Neural progenitor cell (in vitro differentiated cells): ENCODE measurements at regions not wholly inside any gene's neighbourhood (a gene's known extent, or its start where the extent isn't known, plus 50 kb on each side); places are given as distances from the start of the nearest gene placed in this dataset.

Experiments
- DNase-seq: peaks from one replicate; pipeline ENCODE4 v3.0.0-alpha.2; 2016; ENCODE audit warnings: low spot score
- H2AFZ ChIP-seq: fragments of 200-600 bp; sonication (generic); replicated peaks from 2 replicates; pipeline ENCODE4 v1.6.1; 2016; ENCODE audit warnings: antibody characterized with exemption
- H3F3A ChIP-seq: fragments of 200-600 bp; sonication (generic); 2 replicates; pipeline ENCODE4 v1.6.1; 2016; ENCODE audit warnings: antibody characterized with exemption, low read depth
- H3K27ac ChIP-seq: fragments of 200-600 bp; sonication (generic); 2 replicates; pipeline ENCODE4 v1.5.1; 2016; ENCODE audit warnings: mild to moderate bottlenecking
- H3K27me3 ChIP-seq: fragments of 200-600 bp; sonication (generic); 2 replicates; pipeline ENCODE4 v1.6.1; 2016; ENCODE audit warnings: mild to moderate bottlenecking, moderate library complexity
- H3K36me3 ChIP-seq: fragments of 200-600 bp; sonication (generic); 2 replicates; pipeline ENCODE4 v1.5.1; 2016
- H3K4me1 ChIP-seq: fragments of 200-600 bp; sonication (generic); 2 replicates; pipeline ENCODE4 v1.6.1; 2016; ENCODE audit warnings: mixed run types
- H3K4me2 ChIP-seq: fragments of 200-600 bp; sonication (generic); 2 replicates; pipeline ENCODE4 v1.6.1; 2016
- H3K4me3 ChIP-seq: fragments of 200-600 bp; sonication (generic); 2 replicates; pipeline ENCODE4 v1.5.1; 2016
- H3K79me2 ChIP-seq: fragments of 200-600 bp; sonication (generic); 2 replicates; pipeline ENCODE4 v1.6.1; 2016; ENCODE audit warnings: low read depth
- H3K9ac ChIP-seq: fragments of 200-600 bp; sonication (generic); 2 replicates; pipeline ENCODE4 v1.6.1; 2016
- H3K9me3 ChIP-seq: fragments of 200-600 bp; sonication (generic); 2 replicates; pipeline ENCODE4 v1.5.1; 2016; ENCODE audit warnings: low read depth
- H4K20me1 ChIP-seq: fragments of 200-600 bp; sonication (generic); 2 replicates; pipeline ENCODE4 v1.6.1; 2016; ENCODE audit warnings: low read depth
- H3K27ac Mint-ChIP-seq: 3 replicates; pipeline ENCODE4 v1.8.0; 2021; ENCODE audit warnings: mixed read lengths
- H3K27me3 Mint-ChIP-seq: 2 replicates; pipeline ENCODE4 v1.8.0; 2022; ENCODE audit warnings: low read depth, mild to moderate bottlenecking, inconsistent platforms, moderate library complexity, mixed read lengths; ENCODE audit not compliant: insufficient read depth
- H3K36me3 Mint-ChIP-seq: 3 replicates; pipeline ENCODE4 v1.8.0; 2021; ENCODE audit warnings: mixed read lengths
- H3K4me1 Mint-ChIP-seq: 3 replicates; pipeline ENCODE4 v1.8.0; 2021; ENCODE audit warnings: mixed read lengths
- H3K4me3 Mint-ChIP-seq: 3 replicates; pipeline ENCODE4 v1.8.0; 2021; ENCODE audit warnings: mild to moderate bottlenecking, moderate library complexity, mixed read lengths
- H3K9me3 Mint-ChIP-seq: 3 replicates; pipeline ENCODE4 v1.8.0; 2020; ENCODE audit warnings: mixed read lengths
- CTCF ChIP-seq: fragments of 200-600 bp; sonication (generic); IDR thresholded peaks from 2 replicates; pipeline ENCODE4 v1.5.1; 2017; ENCODE audit warnings: antibody characterized with exemption, mild to moderate bottlenecking
- EZH2 ChIP-seq: fragments of 200-600 bp; sonication (generic); IDR thresholded peaks from 2 replicates; pipeline ENCODE4 v1.6.1; 2017; ENCODE audit warnings: antibody characterized with exemption, mild to moderate bottlenecking, moderate library complexity
- EZH2phosphoT487 ChIP-seq: fragments of 200-600 bp; sonication (generic); IDR thresholded peaks from 2 replicates; pipeline ENCODE4 v1.6.1; 2017; ENCODE audit warnings: antibody characterized with exemption

- peaks cover 10% of the 10 kb centered on the region for H3K27me3 Mint-ChIP-seq
- no peaks in the 10 kb centered on the region for H3K79me2 ChIP-seq
- H3K4me1 Mint-ChIP-seq: peaks cover 4% of the 10 kb centered on the region
- no peaks in the 10 kb centered on the region for H3K9me3 Mint-ChIP-seq
- H4K20me1 ChIP-seq: no peaks in the 10 kb centered on the region
- no peak overlapping the region for H2AFZ ChIP-seq
- no peak for DNase-seq
- H3K36me3 ChIP-seq: no peaks in the 10 kb centered on the region
- TF ChIP-seq EZH2 (no peak), EZH2phosphoT487 (no peak), CTCF (no peak)
- H3K27ac ChIP-seq: no peak overlapping the region
- no peak overlapping the region for H3K4me3 ChIP-seq
- H3K36me3 Mint-ChIP-seq: no peaks in the 10 kb centered on the region
- no peaks in the 10 kb centered on the region for H3K27me3 ChIP-seq
- H3K4me3 Mint-ChIP-seq: no peak overlapping the region
- H3K9me3 ChIP-seq: no peaks in the 10 kb centered on the region
- H3K4me1 ChIP-seq: no peaks in the 10 kb centered on the region
- no peak overlapping the region for H3K4me2 ChIP-seq
- no peak overlapping the region for H3K27ac Mint-ChIP-seq
- no peak overlapping the region for H3K9ac ChIP-seq
- no peaks in the 10 kb centered on the region for H3F3A ChIP-seq
Measured at GRCh38 chr10:44323838-44324237, 61.1 kb downstream of the CXCL12 start.

- Mint-ChIP-seq H3K27me3 (peaks cover 14% of the 10 kb centered on the region), H3K9me3 (no peaks in the 10 kb centered on the region), H3K4me3 (no peak overlapping the region), H3K36me3 (no peaks in the 10 kb centered on the region), H3K4me1 (peaks cover 4% of the 10 kb centered on the region), H3K27ac (no peak overlapping the region)
- Histone ChIP-seq H3K9ac (no peak overlapping the region), H3K4me1 (no peaks in the 10 kb centered on the region), H3K27me3 (no peaks in the 10 kb centered on the region), H4K20me1 (no peaks in the 10 kb centered on the region), H3K4me2 (no peak overlapping the region), H3F3A (no peaks in the 10 kb centered on the region), H2AFZ (no peak overlapping the region), H3K27ac (no peak overlapping the region), H3K4me3 (no peak overlapping the region), H3K79me2 (no peaks in the 10 kb centered on the region), H3K9me3 (no peaks in the 10 kb centered on the region), H3K36me3 (no peaks in the 10 kb centered on the region)
- TF ChIP-seq EZH2 (no peak), EZH2phosphoT487 (no peak), CTCF (no peak)
- no peak for DNase-seq
Measured at GRCh38 chr10:44322137-44322536, 62.8 kb downstream of the CXCL12 start.

GRCh38 chr10:44320756-44321155 is 64.1 kb downstream of the CXCL12 start:
- H4K20me1 ChIP-seq: no peaks in the 10 kb centered on the region
- H3K4me3 Mint-ChIP-seq: no peak overlapping the region
- H3F3A ChIP-seq: no peaks in the 10 kb centered on the region
- H3K9ac ChIP-seq: no peak overlapping the region
- peaks cover 4% of the 10 kb centered on the region for H3K4me1 Mint-ChIP-seq
- H3K4me2 ChIP-seq: no peak overlapping the region
- H3K79me2 ChIP-seq: no peaks in the 10 kb centered on the region
- no peaks in the 10 kb centered on the region for H3K27me3 ChIP-seq
- H3K9me3 Mint-ChIP-seq: peaks cover 4% of the 10 kb centered on the region
- no peaks in the 10 kb centered on the region for H3K36me3 Mint-ChIP-seq
- H3K9me3 ChIP-seq: no peaks in the 10 kb centered on the region
- H3K27ac ChIP-seq: no peak overlapping the region
- H2AFZ ChIP-seq: no peak overlapping the region
- no peaks in the 10 kb centered on the region for H3K36me3 ChIP-seq
- no peak overlapping the region for H3K4me3 ChIP-seq
- no peaks in the 10 kb centered on the region for H3K4me1 ChIP-seq
- TF ChIP-seq CTCF (no peak), EZH2 (no peak), EZH2phosphoT487 (no peak)
- H3K27ac Mint-ChIP-seq: no peak overlapping the region
- peaks cover 14% of the 10 kb centered on the region for H3K27me3 Mint-ChIP-seq
- no peak for DNase-seq

- no peak for TF ChIP-seq CTCF
- peaks cover 4% of the 10 kb centered on the region for H3K4me1 Mint-ChIP-seq
- H3K27ac Mint-ChIP-seq: no peak overlapping the region
- Histone ChIP-seq H3K4me3 (no peak overlapping the region), H2AFZ (no peak overlapping the region), H3K4me1 (no peaks in the 10 kb centered on the region), H3K36me3 (no peaks in the 10 kb centered on the region), H3K27me3 (no peaks in the 10 kb centered on the region), H3K27ac (no peak overlapping the region), H3K79me2 (no peaks in the 10 kb centered on the region), H3K4me2 (no peak overlapping the region), H3K9me3 (no peaks in the 10 kb centered on the region), H3K9ac (no peak overlapping the region), H4K20me1 (no peaks in the 10 kb centered on the region), H3F3A (no peaks in the 10 kb centered on the region)
- DNase-seq: no peak
- H3K9me3 Mint-ChIP-seq: peaks cover 4% of the 10 kb centered on the region
- no peaks in the 10 kb centered on the region for H3K36me3 Mint-ChIP-seq
- peaks cover 7% of the 10 kb centered on the region for H3K27me3 Mint-ChIP-seq
- no peak overlapping the region for H3K4me3 Mint-ChIP-seq
Measured at GRCh38 chr10:44317856-44318255, 67.0 kb downstream of the CXCL12 start.
